OCI-LY1 (cell line): ENCODE measurements at regions not wholly inside any gene's neighbourhood (a gene's known extent, or its start where the extent isn't known, plus 50 kb on each side); places are given as distances from the start of the nearest gene placed in this dataset.

Experiments
- CTCF ChIP-seq: fragments of 200-600 bp; sonication (generic), shearing (Covaris generic); IDR thresholded peaks from 2 replicates; pipeline ENCODE4 v1.5.1; 2017; ENCODE audit warnings: mild to moderate bottlenecking, antibody characterized with exemption, low read length, moderate library complexity, mixed read lengths
- EZH2 ChIP-seq: fragments of 200-600 bp; sonication (generic), shearing (Covaris generic); IDR thresholded peaks from 2 replicates; pipeline ENCODE4 v1.8.0; 2017; ENCODE audit warnings: borderline replicate concordance, mixed run types, mild to moderate bottlenecking, antibody characterized with exemption, low read length, moderate library complexity, mixed read lengths

DNA sequence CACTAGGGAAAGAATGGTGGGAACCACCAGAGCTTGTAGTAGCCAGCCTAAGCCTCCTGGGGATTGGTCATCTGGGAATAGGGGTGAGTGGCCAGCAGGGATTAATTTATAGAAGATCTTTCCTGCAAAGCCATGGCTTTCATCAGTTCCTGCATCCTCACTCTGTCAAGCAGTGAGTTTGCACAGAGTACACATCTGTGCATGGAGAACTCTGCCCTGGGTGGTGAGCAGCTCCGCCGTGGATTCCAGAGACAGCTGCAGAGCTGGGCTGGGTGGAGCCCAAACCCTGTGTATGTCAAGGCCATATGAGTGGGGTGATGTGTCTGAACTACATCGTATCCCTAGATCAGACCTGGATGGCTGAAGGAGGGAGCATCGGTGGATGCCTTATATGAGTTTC, 182.2 kb downstream of the GLI2 start:
- TF ChIP-seq CTCF (no peak), EZH2 (no peak)
